EH (cell line): ENCODE measurements at regions not wholly inside any gene's neighbourhood (a gene's known extent, or its start where the extent isn't known, plus 50 kb on each side); places are given as distances from the start of the nearest gene placed in this dataset.
"Not testable (repeated sequence)": the region's sequence is repeated elsewhere in the genome, so short reads cannot be mapped to it uniquely, and the experiment has no call there.

Source experiments
- DNase-seq: peaks from one replicate; pipeline ENCODE4 v3.0.0-alpha.2; 2015; ENCODE audit warnings: low read depth

- DNase-seq = no peak
These were observed 257.7 kb upstream of the MYT1L start for GRCh38 chr2:2588777-2589176.

GRCh38 chr2:2587354-2587753 is 256.3 kb upstream of the MYT1L start:
- no peak for DNase-seq

GRCh38 chr2:2586931-2587330 is 255.9 kb upstream of the MYT1L start:
- DNase-seq = no peak

- DNase-seq = no peak
These were observed 255.1 kb upstream of the MYT1L start for GRCh38 chr2:2586068-2586776.

- no peak for DNase-seq
These were observed 252.0 kb upstream of the MYT1L start for GRCh38 chr2:2582998-2583545.

- DNase-seq = no peak
These were observed 250.5 kb upstream of the MYT1L start for GRCh38 chr2:2581331-2582159.

- not testable (repeated sequence) for DNase-seq
These were observed 249.8 kb upstream of the MYT1L start for GRCh38 chr2:2580841-2581240.

GRCh38 chr2:2580341-2580740 is 249.3 kb upstream of the MYT1L start:
- no peak for DNase-seq

- DNase-seq = no peak
These were observed 248.7 kb upstream of the MYT1L start for GRCh38 chr2:2579814-2580213.

GRCh38 chr2:2577407-2577831 is 246.3 kb upstream of the MYT1L start:
- no peak for DNase-seq

- DNase-seq = no peak
These were observed 244.9 kb upstream of the MYT1L start for GRCh38 chr2:2575870-2576386.

- no peak for DNase-seq
These were observed 244.1 kb upstream of the MYT1L start for GRCh38 chr2:2575181-2575577.

GRCh38 chr2:2574401-2575180 is 243.5 kb upstream of the MYT1L start:
- no peak for DNase-seq

GRCh38 chr2:2573658-2574293 is 242.7 kb upstream of the MYT1L start:
- no peak for DNase-seq

- no peak for DNase-seq
These were observed 242.1 kb upstream of the MYT1L start for GRCh38 chr2:2573205-2573604.

- no peak for DNase-seq
These were observed 241.5 kb upstream of the MYT1L start for GRCh38 chr2:2572393-2573204.

GRCh38 chr2:2571301-2572150 is 240.5 kb upstream of the MYT1L start:
- no peak for DNase-seq

- DNase-seq = no peak
These were observed 239.8 kb upstream of the MYT1L start for GRCh38 chr2:2570871-2571270.

GRCh38 chr2:2570360-2570759 is 239.3 kb upstream of the MYT1L start:
- no peak for DNase-seq

GRCh38 chr2:2569836-2570235 is 238.8 kb upstream of the MYT1L start:
- no peak for DNase-seq
